GM12878 (cell line): ENCODE measurements at regions not wholly inside any gene's neighbourhood (a gene's known extent, or its start where the extent isn't known, plus 50 kb on each side); places are given as distances from the start of the nearest gene placed in this dataset.

Source experiments
- ATAC-seq: fragments of 200-7000 bp; cut with Tn5 transposase; 3 replicates; pipeline ENCODE4 v1.9.1; 2020; ENCODE audit warnings: mild to moderate bottlenecking, moderate library complexity
- BruUV-seq: library from RNA; stranded (reverse); fragments of 400-500 nt; replicated peaks from 2 replicates; lab custom pipeline; 2021; lab: Mats Ljungman, UMichigan
- CTCF ChIA-PET: fragments of 300-600 bp; sonication (Branson Sonifier 250); formaldehyde crosslinking; extraction: SDS; loops from one replicate; lab custom pipeline; 2021; ENCODE audit warnings: inconsistent platforms; lab: Yijun Ruan, JAX
- POLR2A ChIA-PET: fragments of 350-600 bp; formaldehyde crosslinking; extraction: SDS; loops from one replicate; lab custom pipeline; 2021; ENCODE audit warnings: inconsistent platforms; lab: Charles Lee
- RAD21 ChIA-PET: fragments of 300-600 bp; sonication (Branson Sonifier 250); formaldehyde crosslinking; loops from one replicate; lab custom pipeline; 2023; ENCODE audit warnings: antibody characterized with exemption; ENCODE audit not compliant: unreplicated experiment; lab: Charles Lee
- SMC1A ChIA-PET: fragments of 300-600 bp; sonication (Branson Sonifier 250); formaldehyde crosslinking; loops from one replicate; lab custom pipeline; 2023; ENCODE audit not compliant: unreplicated experiment, uncharacterized antibody; lab: Charles Lee
- DNase-seq: peaks from one replicate; pipeline ENCODE4 v3.0.0-alpha.2; 2011; ENCODE audit warnings: low read depth, low spot score
- FAIRE-seq: peaks from 3 replicates; lab custom pipeline; 2011; peaks lifted over from hg19 to GRCh38; lab: Jason Lieb, UNC
- H2AFZ ChIP-seq: 2 replicates; pipeline ENCODE4 v1.6.0; 2011; ENCODE audit warnings: low read depth, low read length, control low read depth; ENCODE audit not compliant: control insufficient read depth
- H3K27ac ChIP-seq: 2 replicates; pipeline ENCODE4 v1.5.1; 2011; ENCODE audit warnings: control low read depth; ENCODE audit not compliant: control insufficient read depth, insufficient read depth
- H3K27me3 ChIP-seq, 2 experiments: replicated peaks in 1 of 2; 2 replicates each; pipeline versions ENCODE4 v1.6.0 to v1.6.1; 2011; ENCODE audit warnings: low read length in 1 of 2; ENCODE audit not compliant: control insufficient read depth in 2 of 2, insufficient read depth in 2 of 2
- H3K36me3 ChIP-seq, 2 experiments: 2 replicates each; pipeline ENCODE4 v1.5.1; 2011; ENCODE audit warnings: low read length in 1 of 2; ENCODE audit not compliant: control insufficient read depth in 2 of 2, insufficient read depth in 2 of 2
- H3K4me1 ChIP-seq: 2 replicates; pipeline ENCODE4 v1.6.1; 2011; ENCODE audit warnings: mild to moderate bottlenecking, low read length, moderate library complexity, mixed read lengths; ENCODE audit not compliant: control insufficient read depth, insufficient read depth
- H3K4me2 ChIP-seq: 2 replicates; pipeline ENCODE4 v1.6.0; 2011; ENCODE audit warnings: control low read depth; ENCODE audit not compliant: control insufficient read depth, insufficient read depth
- H3K4me3 ChIP-seq: fragments of 200-600 bp; sonication (generic); 2 replicates; pipeline ENCODE4 v1.5.1; 2016
- H3K79me2 ChIP-seq: 2 replicates; pipeline ENCODE4 v1.6.0; 2011; ENCODE audit warnings: low read length; ENCODE audit not compliant: control insufficient read depth, insufficient read depth
- H3K9ac ChIP-seq: 2 replicates; pipeline ENCODE4 v1.8.0; 2011; ENCODE audit warnings: low read length, control low read depth, mixed read lengths; ENCODE audit not compliant: control insufficient read depth, insufficient read depth
- H3K9me3 ChIP-seq: replicated peaks from 3 replicates; pipeline ENCODE4 v1.5.1; 2011; ENCODE audit warnings: mild to moderate bottlenecking, low read length; ENCODE audit not compliant: control insufficient read depth, insufficient read depth
- H4K20me1 ChIP-seq: 2 replicates; pipeline ENCODE4 v1.6.0; 2011; ENCODE audit not compliant: control insufficient read depth, insufficient read depth
- BHLHE40 ChIP-seq, 2 experiments: fragments of 450-650 bp in 1 of 2; IDR thresholded peaks; 2 replicates each; pipeline ENCODE4 v1.6.1; 2011 to 2017; ENCODE audit warnings: low read depth in 2 of 2, borderline replicate concordance in 1 of 2, improper control_type of control experiment in 1 of 2, low read length in 1 of 2, mild to moderate bottlenecking in 1 of 2
- CHD4 ChIP-seq: fragments of 200-600 bp; sonication (generic); IDR thresholded peaks from 2 replicates; pipeline ENCODE4 v1.6.1; 2016; ENCODE audit warnings: mild to moderate bottlenecking
- EGR1 ChIP-seq, 2 experiments: IDR thresholded peaks; 1 replicate in 1 of 2; 2 replicates in 1 of 2; pipeline ENCODE4 v1.6.1; 2011 to 2012; ENCODE audit warnings: low read depth in 2 of 2, low read length in 2 of 2, borderline replicate concordance in 1 of 2, mild to moderate bottlenecking in 1 of 2, moderate library complexity in 1 of 2
- FOS ChIP-seq: IDR thresholded peaks from 3 replicates; pipeline ENCODE4 v1.6.1; 2011; ENCODE audit warnings: borderline replicate concordance; ENCODE audit not compliant: insufficient read length; ENCODE audit errors: extremely low read depth
- GATAD2B ChIP-seq: fragments of 450-650 bp; conservative IDR thresholded peaks from 2 replicates; pipeline ENCODE4 v1.6.1; 2017; ENCODE audit warnings: low read depth, mild to moderate bottlenecking, moderate library complexity
- HDAC2 ChIP-seq: fragments of 200-600 bp; sonication (generic); IDR thresholded peaks from 2 replicates; pipeline ENCODE4 v1.6.1; 2017
- IKZF1 ChIP-seq: fragments of 450-650 bp; conservative IDR thresholded peaks from 2 replicates; pipeline ENCODE4 v1.6.1; 2017; ENCODE audit warnings: antibody characterized with exemption, mild to moderate bottlenecking
- KAT2A ChIP-seq: conservative IDR thresholded peaks from 2 replicates; pipeline ENCODE4 v1.6.1; 2011; ENCODE audit warnings: low read depth, low read length; ENCODE audit not compliant: control insufficient read depth
- KDM1A ChIP-seq: fragments of 200-600 bp; sonication (generic); IDR thresholded peaks from 2 replicates; pipeline ENCODE4 v1.6.1; 2016; ENCODE audit warnings: borderline replicate concordance
- PAX8 ChIP-seq: fragments of 450-650 bp; IDR thresholded peaks from 2 replicates; pipeline ENCODE4 v1.6.1; 2017; ENCODE audit warnings: mild to moderate bottlenecking, moderate library complexity
- PML ChIP-seq: IDR thresholded peaks from 2 replicates; pipeline ENCODE4 v1.6.1; 2012; ENCODE audit warnings: low read length, inconsistent platforms
- REST ChIP-seq: IDR thresholded peaks from 2 replicates; pipeline ENCODE4 v1.6.1; 2012; ENCODE audit warnings: mild to moderate bottlenecking, low read depth, low read length
- RFX5 ChIP-seq: IDR thresholded peaks from 2 replicates; pipeline ENCODE4 v1.6.1; 2011; ENCODE audit warnings: low read depth, low read length, improper control_type of control experiment
- SP1 ChIP-seq: IDR thresholded peaks from one replicate; pipeline ENCODE4 v1.6.1; 2011; ENCODE audit warnings: low read depth, low read length
- SPI1 ChIP-seq: IDR thresholded peaks from 2 replicates; pipeline ENCODE4 v1.6.1; 2011; ENCODE audit warnings: low read depth, mild to moderate bottlenecking, low read length, moderate library complexity, borderline replicate concordance; ENCODE audit not compliant: insufficient read depth
- SREBF1 ChIP-seq: IDR thresholded peaks from 2 replicates; pipeline ENCODE4 v1.6.1; 2012; ENCODE audit warnings: mild to moderate bottlenecking, low read length
- TARDBP ChIP-seq: IDR thresholded peaks from 2 replicates; pipeline ENCODE4 v1.6.1; 2016; ENCODE audit warnings: borderline replicate concordance
- TBL1XR1 ChIP-seq: IDR thresholded peaks from 2 replicates; pipeline ENCODE4 v1.6.1; 2012; ENCODE audit warnings: low read depth, low read length, improper control_type of control experiment
- WGBS: methylation state at CpG from one replicate; pipeline ENCODE4 v1.1.6; 2016; ENCODE audit warnings: low lambda C conversion rate; ENCODE audit not compliant: insufficient replicate concordance, insufficient coverage; ENCODE audit errors: missing lambda C conversion rate; 5-methylcytosine and 5-hydroxymethylcytosine counted together
- in situ Hi-C: fragments of 300-500 bp; cut with MboI; formaldehyde crosslinking; loops from 9 replicates; pipeline ENCODE4 v1.14.3; 2018; ENCODE audit warnings: mixed read lengths
- intact Hi-C: fragments of 100-400 bp; cut with micrococcal nuclease; formaldehyde crosslinking; loops from one replicate; pipeline ENCODE4 v1.14.2; 2022; ENCODE audit not compliant: unreplicated experiment

- no peak for TF ChIP-seq IKZF1
- TF ChIP-seq REST, result no peak
- no peak for TF ChIP-seq CHD4
- TF ChIP-seq HDAC2, result no peak
- no peak for DNase-seq
- Histone ChIP-seq H3K27ac (no peak overlapping the region), H4K20me1 (no peaks in the 10 kb centered on the region), H3K4me3 (no peak overlapping the region), H3K79me2 (no peaks in the 10 kb centered on the region), H3K9me3 (no peaks in the 10 kb centered on the region), H3K36me3 (no peaks in the 10 kb centered on the region), H3K4me2 (no peak overlapping the region), H3K9ac (no peak overlapping the region), H3K27me3 (no peaks in the 10 kb centered on the region), H3K4me1 (no peaks in the 10 kb centered on the region), H2AFZ (no peak overlapping the region)
- ChIA-PET POLR2A (interaction anchor here (0.7 kb wide), 1 partner anchor 15 kb away, joined by 4 read pairs; no protein-coding TSS in a partner anchor), RAD21 (no interaction called here), CTCF (no interaction called here), SMC1A (interaction anchor here (0.7 kb wide), 1 partner anchor 1941 kb away, joined by 3 read pairs; no protein-coding TSS in a partner anchor)
- in situ Hi-C loops, result no loop called here
- no peak for FAIRE-seq
- ATAC-seq, result no peak
- BruUV-seq, result no TSS peak
- 0% methylated on average over 1 of the region's 1 CpG for WGBS
- intact Hi-C loops, result no loop called here
Observed at GRCh38 chr5:28046596-28046995, 1008.2 kb upstream of the CDH9 start.

DNA sequence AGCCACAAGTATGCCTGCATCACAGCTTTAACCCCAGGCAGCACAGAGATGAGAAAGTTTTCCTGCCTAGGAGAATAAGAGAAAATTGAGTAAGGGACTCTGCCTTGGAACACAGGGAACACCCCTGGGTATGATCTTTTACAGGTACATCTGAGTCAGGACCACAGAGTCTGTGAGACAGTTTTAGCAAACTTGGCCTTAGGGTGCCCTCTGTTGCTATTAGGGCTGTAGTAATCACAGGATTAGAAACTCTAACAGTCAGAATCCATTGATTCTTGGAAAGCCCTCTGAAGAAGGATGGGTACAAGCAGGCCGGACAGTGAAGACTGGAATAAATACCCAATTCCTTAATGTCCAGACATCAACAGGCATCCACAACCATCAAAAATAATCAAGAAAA is 989.5 kb upstream of the CDH9 start:
- no peak for FAIRE-seq
- BruUV-seq, result no TSS peak
- H3K27ac ChIP-seq, result no peak overlapping the region
- no peaks in the 10 kb centered on the region for H3K4me1 ChIP-seq
- no peaks in the 10 kb centered on the region for H3K36me3 ChIP-seq
- no peak for ATAC-seq
- H3K79me2 ChIP-seq, result no peaks in the 10 kb centered on the region
- H3K9me3 ChIP-seq, result no peaks in the 10 kb centered on the region; the same call in 2 of the 3 replicates
- no peaks in the 10 kb centered on the region for H3K27me3 ChIP-seq
- intact Hi-C loops (no loop called here), in situ Hi-C loops (no loop called here)
- H3K4me2 ChIP-seq, result no peak overlapping the region
- H4K20me1 ChIP-seq, result no peaks in the 10 kb centered on the region
- H3K9ac ChIP-seq, result no peak overlapping the region
- CTCF ChIA-PET, result no interaction called here
- POLR2A ChIA-PET, result no interaction called here
- SMC1A ChIA-PET, result interaction anchor here (0.6 kb wide), 1 partner anchor 754 kb away, joined by 3 read pairs; no protein-coding TSS in a partner anchor
- no peak overlapping the region for H3K4me3 ChIP-seq
- no peak for DNase-seq
- RAD21 ChIA-PET, result no interaction called here
- 14% methylated on average over 1 of the region's 1 CpG for WGBS
- no peak overlapping the region for H2AFZ ChIP-seq
- TF ChIP-seq SREBF1 (no peak), EGR1 (IDR thresholded peaks at IDR 0.05; ENCODE audit: borderline replicate concordance in 1 of 2, low read depth in 2 of 2, low read length in 2 of 2) (no peak), PML (no peak), SPI1 (no peak), KAT2A (no peak), GATAD2B (no peak), PAX8 (no peak), RFX5 (no peak), CHD4 (no peak), TBL1XR1 (no peak), SP1 (no peak), TARDBP (no peak), KDM1A (no peak), FOS (no peak), BHLHE40 (IDR thresholded peaks at IDR 0.05; ENCODE audit: borderline replicate concordance in 1 of 2, low read depth in 2 of 2, low read length in 1 of 2) (no peak)
